Sciatic nerve (tissue), 2 donors: ENCODE measurements at regions not wholly inside any gene's neighbourhood (a gene's known extent, or its start where the extent isn't known, plus 50 kb on each side); places are given as distances from the start of the nearest gene placed in this dataset.
"Not testable (repeated sequence)": the region's sequence is repeated elsewhere in the genome, so short reads cannot be mapped to it uniquely, and the experiment has no call there.

Experiments used
- ATAC-seq: fragments of 200-7000 bp; cut with Tn5 transposase; one replicate; pipeline ENCODE4 v1.9.1; 2020; ENCODE audit warnings: mild to moderate bottlenecking, moderate library complexity
- DNase-seq: peaks from one replicate; pipeline ENCODE4 v3.0.0-alpha.2; 2020; ENCODE audit warnings: low spot score
- intact Hi-C: fragments of 100-400 bp; cut with DNase I; formaldehyde crosslinking; loops from one replicate; pipeline ENCODE4 v1.14.2; 2022
- donor health status: DM: no; HTN: no; CAD: no.
- donor health status: DM: no; HTN: no; CAD: no.

GRCh38 chr11:98455500-98456307 is 565.0 kb upstream of the CNTN5 start:
- ATAC-seq, result no peak
- intact Hi-C loops, result no loop called here
- DNase-seq, result no peak

GRCh38 chr11:98456308-98456680 is 564.5 kb upstream of the CNTN5 start:
- intact Hi-C loops, result no loop called here
- DNase-seq, result no peak
- ATAC-seq, result no peak

GRCh38 chr11:98495016-98495415 is 525.7 kb upstream of the CNTN5 start:
- intact Hi-C loops, result no loop called here
- ATAC-seq (no peak), DNase-seq (no peak)

DNA sequence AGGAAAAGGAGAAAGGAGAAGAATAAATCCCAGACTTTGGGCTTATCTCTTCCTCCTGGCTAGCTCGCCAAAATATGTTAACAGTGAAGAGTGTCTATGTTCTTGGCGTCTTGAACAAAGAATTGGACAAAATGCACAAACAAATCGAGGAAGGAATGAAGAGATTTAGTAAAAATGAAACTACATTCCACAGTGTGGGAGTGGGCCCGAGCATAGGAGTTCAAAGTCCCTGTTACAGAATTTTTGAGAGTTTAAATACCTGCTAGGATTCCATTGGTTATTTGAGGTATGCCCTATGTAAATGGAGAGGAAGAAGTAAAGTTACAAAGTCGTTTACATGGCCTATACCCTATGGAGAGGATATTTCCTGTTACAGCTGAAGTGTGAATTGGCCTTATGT is 525.1 kb upstream of the CNTN5 start:
- DNase-seq (no peak), ATAC-seq (no peak)
- intact Hi-C loops, result no loop called here

DNA sequence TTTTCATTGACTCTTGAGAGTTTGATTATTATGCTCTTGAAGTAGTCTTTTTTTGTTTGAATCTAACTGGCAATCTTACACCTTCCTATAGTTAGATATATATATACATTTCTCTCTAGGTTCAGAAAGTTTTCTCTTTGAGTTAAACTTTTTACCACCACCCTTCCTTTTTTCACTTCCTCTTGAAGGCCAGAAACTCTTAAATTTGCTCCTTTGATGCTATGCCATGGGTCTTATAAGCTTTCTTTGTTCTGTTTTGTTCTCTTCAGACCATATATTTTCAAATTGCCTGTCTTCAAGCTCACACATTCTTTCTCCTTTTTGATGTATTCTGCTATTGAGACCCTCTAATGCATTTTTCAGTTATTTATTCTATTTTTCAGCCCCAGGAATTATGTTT is 513.5 kb upstream of the CNTN5 start:
- DNase-seq (no peak), ATAC-seq (no peak)
- intact Hi-C loops, result no loop called here

GRCh38 chr11:98512938-98513337 is 507.8 kb upstream of the CNTN5 start:
- intact Hi-C loops, result no loop called here

DNA sequence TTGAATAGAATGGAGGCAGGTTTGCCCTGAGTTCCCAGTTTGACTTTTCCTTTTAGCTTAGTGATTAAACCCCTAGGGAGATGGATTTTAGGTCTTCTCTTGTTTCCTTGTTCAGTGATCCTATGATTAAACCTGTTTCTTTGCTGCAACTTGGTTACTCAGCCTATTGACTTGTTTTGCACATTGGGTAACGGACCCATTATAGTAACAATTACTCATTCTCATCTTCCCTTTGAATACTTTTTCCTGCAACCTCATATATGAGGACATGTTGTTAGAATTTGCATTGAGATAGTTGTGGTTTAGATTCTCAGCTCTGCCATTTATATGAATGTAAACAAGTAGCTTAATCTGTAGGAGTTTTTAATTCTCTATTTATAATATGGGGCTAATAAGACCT is 489.2 kb upstream of the CNTN5 start:
- DNase-seq, result no peak
- no peak for ATAC-seq
- intact Hi-C loops, result no loop called here

More at GRCh38 chr11:98512938-98513337, 507.8 kb upstream of the CNTN5 start:
- ATAC-seq (no peak), DNase-seq (no peak)

GRCh38 chr11:98536023-98536422 is 484.7 kb upstream of the CNTN5 start:
- intact Hi-C loops, result no loop called here
- DNase-seq (no peak), ATAC-seq (no peak)

DNA sequence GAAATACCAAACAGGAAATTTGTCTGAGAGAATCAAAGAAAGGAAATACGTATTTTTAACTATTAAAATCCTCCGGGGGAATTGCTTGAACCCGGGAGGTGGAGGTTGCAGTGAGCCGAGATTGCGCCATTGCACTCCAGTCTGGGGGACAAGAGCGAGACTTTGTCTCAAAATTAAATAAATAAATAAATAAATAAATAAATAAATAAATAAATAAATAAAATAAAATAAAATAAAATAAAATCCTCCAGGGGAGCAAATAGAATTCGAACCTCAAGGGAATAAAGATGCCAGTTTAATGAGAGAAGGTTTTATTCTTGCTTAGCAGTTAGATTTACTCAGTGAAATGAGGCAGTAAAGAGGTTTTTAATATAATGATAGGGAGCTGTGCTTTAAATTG is 482.4 kb upstream of the CNTN5 start:
- ATAC-seq, DNase-seq, intact Hi-C loops: not testable (repeated sequence)

DNA sequence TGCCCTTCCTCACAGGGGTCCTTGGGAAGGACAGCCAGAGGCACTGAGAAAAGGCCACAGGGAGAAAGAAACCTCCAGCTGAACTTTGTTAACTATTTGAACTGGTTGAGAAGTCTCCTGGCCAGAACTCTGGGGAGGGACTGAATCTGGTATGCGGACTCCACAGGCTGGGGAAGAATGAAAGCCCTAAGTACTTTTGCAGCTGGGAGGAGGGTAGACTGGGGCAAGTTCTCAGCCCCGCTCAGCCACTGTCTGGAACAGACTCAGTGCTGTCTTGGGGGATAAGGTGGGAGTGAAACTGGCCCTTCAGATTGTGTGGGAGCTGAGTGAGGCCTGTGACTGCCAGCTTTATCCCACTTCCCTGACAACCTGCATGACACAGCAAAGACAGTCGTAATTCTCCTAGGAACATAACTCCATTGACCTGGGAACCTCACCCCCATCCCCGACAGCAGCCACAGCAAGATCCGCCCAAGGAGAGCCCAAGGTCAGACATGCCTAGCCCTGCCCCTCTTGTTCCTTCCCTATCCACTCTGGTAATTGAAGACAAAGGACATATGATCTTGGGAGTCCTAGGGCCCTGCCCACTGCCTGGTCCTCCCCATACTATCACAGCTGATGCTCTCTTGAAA is 475.1 kb upstream of the CNTN5 start:
- ATAC-seq (no peak), DNase-seq (no peak)
- intact Hi-C loops, result no loop called here

- intact Hi-C loops, result no loop called here
- no peak for ATAC-seq
- no peak for DNase-seq
Observed at GRCh38 chr11:98549571-98549970, 471.2 kb upstream of the CNTN5 start.

- DNase-seq (no peak), ATAC-seq (no peak)
- intact Hi-C loops, result no loop called here
Observed at GRCh38 chr11:98559961-98560360, 460.8 kb upstream of the CNTN5 start.

GRCh38 chr11:98561252-98561651 is 459.5 kb upstream of the CNTN5 start:
- intact Hi-C loops, result no loop called here
- no peak for DNase-seq
- no peak for ATAC-seq

DNA sequence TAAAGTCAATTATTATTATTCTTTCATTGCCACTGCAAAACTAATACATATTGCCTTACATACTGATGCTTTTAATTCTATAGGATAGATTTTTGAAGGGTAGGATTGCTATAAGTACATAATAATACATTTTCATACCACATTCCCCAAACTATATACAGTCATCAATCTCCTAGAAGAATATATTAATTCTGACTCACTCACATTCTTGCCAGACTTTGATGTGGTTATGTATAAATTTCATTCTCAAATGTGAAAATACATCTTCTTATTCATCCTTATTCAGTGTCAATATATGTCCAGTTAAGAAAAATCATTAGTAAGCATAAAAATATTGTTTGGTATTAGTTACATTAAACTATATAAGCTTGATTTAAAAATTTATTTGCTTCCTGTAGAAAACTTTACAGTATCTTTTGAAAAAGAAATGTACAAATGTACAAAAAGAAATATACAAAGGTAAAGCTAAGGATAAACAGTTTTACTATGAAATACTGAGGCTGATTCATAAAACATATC is 458.8 kb upstream of the CNTN5 start:
- no peak for ATAC-seq
- intact Hi-C loops, result no loop called here
- DNase-seq, result no peak

DNA sequence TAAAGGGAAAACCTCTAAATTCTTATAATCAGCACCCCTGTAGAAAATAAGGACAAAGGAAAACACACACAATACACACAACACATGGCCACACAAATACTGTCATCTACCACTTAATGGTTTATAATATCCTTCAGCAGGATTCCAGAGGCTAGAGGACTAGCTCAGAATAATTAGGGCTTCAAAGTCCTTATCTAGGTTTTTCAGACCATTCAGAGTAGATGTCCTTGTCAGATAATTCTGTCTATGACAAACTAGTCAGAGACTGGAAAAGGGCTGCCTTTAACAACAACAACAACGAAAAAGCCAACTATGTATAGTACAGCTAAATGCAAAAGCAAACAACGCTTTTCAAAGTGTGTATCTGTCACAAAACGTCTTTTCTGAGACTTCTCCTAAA is 456.5 kb upstream of the CNTN5 start:
- ATAC-seq (no peak), DNase-seq (no peak)
- intact Hi-C loops, result no loop called here

GRCh38 chr11:98564881-98565280 is 455.9 kb upstream of the CNTN5 start:
- ATAC-seq, result no peak
- no peak for DNase-seq
- intact Hi-C loops, result no loop called here

DNA sequence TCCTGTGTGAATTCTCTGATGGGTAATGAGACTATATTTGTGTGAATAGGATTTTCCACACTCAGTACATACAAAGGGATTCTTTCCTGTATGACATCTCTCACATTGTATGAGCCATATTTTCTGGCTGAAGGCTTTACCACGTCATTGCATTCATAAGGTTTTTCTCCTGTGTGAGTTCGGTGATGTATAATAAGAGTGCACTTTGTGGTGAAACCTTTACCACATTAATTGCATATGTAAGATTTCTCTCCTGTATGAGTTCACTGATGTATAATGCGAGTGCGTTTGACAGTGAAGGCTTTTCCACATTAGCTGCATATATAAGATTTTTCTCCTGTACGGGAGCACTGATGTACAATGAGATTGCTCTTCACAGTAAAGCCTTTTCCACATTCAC is 455.4 kb upstream of the CNTN5 start:
- intact Hi-C loops, result no loop called here
- DNase-seq, result no peak
- ATAC-seq, result no peak

DNA sequence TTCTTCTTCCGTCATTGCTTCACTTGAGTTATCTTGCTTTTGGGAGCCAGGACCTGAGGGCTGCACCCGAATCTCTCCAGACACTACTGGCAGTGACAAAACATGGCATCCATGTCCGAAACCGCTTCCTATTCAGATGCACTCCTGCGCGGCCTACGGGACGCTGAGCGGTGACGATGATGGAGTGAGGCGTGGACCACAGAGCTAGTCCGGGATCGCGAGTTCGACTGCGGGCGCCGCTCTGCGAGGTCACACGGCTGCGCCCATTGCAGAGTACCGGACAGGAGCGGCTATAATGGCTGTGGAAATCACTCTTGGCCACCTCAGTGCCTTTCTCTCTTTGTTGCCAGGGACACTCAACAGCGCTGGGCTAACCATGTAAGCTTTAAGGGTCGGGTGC is 453.8 kb upstream of the CNTN5 start:
- no peak for ATAC-seq
- DNase-seq, result no peak
- intact Hi-C loops, result no loop called here

DNA sequence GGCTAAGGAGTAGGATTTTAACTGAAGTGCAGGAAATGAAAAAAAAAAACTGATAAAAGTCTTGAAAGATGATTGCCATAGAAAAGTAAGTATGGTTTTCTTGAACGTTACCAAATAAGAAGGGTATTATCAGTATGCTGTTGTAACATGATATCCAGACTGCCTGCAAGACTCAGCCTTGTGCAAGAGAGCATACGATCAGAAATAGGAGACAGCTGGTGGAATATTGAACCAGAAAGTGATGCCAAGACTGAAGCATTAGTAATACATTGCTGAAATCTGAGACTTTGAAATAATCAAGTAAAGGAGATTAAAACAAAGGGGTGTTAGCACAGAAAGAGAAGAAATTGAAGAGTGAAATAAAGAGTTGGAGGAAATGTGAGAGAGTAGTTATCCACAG is 452.7 kb upstream of the CNTN5 start:
- ATAC-seq (no peak), DNase-seq (no peak)
- intact Hi-C loops, result no loop called here

- DNase-seq, result no peak
- intact Hi-C loops, result loop anchor here (5.0 kb wide), 1 partner anchor 1396 kb away; no protein-coding TSS in a partner anchor
- no peak for ATAC-seq
Observed at GRCh38 chr11:98572941-98573340, 447.8 kb upstream of the CNTN5 start.

DNA sequence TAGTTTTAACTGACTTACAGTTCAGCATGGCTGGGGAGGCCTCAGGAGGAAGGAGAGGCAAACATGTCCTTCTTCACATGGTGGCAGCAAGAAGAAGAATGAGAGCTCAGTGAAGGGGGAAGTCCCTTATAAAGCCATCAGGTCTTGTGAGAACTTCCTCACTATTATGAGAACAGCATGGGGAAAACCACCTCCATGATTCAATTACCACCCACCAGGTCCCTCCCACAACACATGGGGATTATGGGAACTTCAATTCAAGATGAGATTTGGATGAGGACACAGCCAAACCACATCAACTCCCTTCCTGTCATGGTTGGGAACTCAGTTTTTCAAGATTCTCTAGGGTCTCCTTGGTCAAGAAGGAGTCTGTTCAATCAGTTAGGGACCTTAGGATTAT is 432.9 kb upstream of the CNTN5 start:
- intact Hi-C loops, result no loop called here
- DNase-seq (no peak), ATAC-seq (no peak)
